PFSK-1 (cell line): ENCODE measurements at regions not wholly inside any gene's neighbourhood (a gene's known extent, or its start where the extent isn't known, plus 50 kb on each side); places are given as distances from the start of the nearest gene placed in this dataset.

Experiments used
- POLR2AphosphoS5 ChIP-seq: IDR thresholded peaks from 2 replicates; pipeline ENCODE4 v1.6.1; 2012; ENCODE audit warnings: low read depth, mild to moderate bottlenecking, control low read depth, low read length, moderate library complexity
- TF ChIP-seq, protein P1 (sequence below), 2 experiments: IDR thresholded peaks; 2 replicates each; pipeline versions ENCODE4 v1.6.1 to v1.8.0; 2011 to 2012; ENCODE audit warnings: low read depth in 2 of 2, low read length in 2 of 2, control low read depth in 1 of 2, inconsistent platforms in 1 of 2, mild to moderate bottlenecking in 1 of 2, moderate library complexity in 1 of 2; ENCODE audit not compliant: insufficient read depth in 1 of 2

DNA sequence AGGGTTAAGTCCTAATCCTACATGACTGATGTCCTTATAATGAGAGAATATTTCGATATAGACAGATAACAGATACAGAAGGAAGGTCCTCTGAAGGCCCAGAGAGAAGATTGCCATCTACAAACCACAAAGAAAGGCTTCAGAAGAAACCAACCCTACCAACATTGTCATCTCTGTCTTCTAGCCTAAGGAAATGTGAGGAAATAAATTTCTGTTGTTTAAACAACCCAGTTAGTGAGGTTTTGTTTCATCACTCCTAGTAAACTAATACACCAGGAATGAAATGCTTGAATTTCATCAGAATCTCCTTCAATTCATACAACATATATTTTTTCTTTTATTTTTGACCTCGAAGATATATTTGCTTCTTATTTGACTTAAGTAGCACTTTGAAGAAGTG lies 1527.8 kb downstream of the STIM2 start:
- TF ChIP-seq, protein P1, sequence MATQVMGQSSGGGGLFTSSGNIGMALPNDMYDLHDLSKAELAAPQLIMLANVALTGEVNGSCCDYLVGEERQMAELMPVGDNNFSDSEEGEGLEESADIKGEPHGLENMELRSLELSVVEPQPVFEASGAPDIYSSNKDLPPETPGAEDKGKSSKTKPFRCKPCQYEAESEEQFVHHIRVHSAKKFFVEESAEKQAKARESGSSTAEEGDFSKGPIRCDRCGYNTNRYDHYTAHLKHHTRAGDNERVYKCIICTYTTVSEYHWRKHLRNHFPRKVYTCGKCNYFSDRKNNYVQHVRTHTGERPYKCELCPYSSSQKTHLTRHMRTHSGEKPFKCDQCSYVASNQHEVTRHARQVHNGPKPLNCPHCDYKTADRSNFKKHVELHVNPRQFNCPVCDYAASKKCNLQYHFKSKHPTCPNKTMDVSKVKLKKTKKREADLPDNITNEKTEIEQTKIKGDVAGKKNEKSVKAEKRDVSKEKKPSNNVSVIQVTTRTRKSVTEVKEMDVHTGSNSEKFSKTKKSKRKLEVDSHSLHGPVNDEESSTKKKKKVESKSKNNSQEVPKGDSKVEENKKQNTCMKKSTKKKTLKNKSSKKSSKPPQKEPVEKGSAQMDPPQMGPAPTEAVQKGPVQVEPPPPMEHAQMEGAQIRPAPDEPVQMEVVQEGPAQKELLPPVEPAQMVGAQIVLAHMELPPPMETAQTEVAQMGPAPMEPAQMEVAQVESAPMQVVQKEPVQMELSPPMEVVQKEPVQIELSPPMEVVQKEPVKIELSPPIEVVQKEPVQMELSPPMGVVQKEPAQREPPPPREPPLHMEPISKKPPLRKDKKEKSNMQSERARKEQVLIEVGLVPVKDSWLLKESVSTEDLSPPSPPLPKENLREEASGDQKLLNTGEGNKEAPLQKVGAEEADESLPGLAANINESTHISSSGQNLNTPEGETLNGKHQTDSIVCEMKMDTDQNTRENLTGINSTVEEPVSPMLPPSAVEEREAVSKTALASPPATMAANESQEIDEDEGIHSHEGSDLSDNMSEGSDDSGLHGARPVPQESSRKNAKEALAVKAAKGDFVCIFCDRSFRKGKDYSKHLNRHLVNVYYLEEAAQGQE (IDR thresholded peaks at IDR 0.05; ENCODE audit: insufficient read depth in 1 of 2, low read depth in 2 of 2, low read length in 2 of 2): no peak
- no peak for TF ChIP-seq POLR2AphosphoS5
